GM21526 (cell line): ENCODE measurements at regions not wholly inside any gene's neighbourhood (a gene's known extent, or its start where the extent isn't known, plus 50 kb on each side); places are given as distances from the start of the nearest gene placed in this dataset.
"Not testable (repeated sequence)": the region's sequence is repeated elsewhere in the genome, so short reads cannot be mapped to it uniquely, and the experiment has no call there.

Source experiments
- ATAC-seq: cut with Tn5 transposase; IDR thresholded peaks from one replicate; pipeline ENCODE4 v1.9.1; 2021; ENCODE audit warnings: moderate library complexity; ENCODE audit not compliant: unreplicated experiment, low FRiP score

DNA sequence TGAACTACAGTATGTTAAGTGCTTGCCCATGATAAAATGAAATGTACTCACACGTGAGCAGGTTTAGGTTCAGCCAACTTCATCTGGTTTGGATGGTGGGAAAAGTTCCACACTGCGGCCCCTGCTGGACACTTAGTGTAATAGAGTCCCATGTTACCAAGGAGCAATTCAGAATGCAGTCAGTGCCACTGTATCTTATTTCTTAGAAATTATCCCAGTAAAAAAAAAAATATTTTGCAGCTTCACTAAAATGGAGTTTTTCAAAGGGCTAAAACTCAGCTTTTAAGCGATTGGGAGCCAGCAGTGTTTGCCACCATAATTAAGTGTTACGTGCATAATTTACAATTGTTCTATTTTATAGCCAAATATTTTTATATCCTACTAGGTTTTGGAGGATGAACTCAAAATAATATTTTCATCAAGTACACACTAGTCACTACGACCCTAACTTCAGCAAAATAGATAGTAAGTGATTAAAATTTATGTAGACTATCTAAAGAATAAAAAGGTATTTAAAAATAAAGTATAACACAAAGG lies 371.7 kb upstream of the GBE1 start:
- ATAC-seq = peak; percentile 96

DNA sequence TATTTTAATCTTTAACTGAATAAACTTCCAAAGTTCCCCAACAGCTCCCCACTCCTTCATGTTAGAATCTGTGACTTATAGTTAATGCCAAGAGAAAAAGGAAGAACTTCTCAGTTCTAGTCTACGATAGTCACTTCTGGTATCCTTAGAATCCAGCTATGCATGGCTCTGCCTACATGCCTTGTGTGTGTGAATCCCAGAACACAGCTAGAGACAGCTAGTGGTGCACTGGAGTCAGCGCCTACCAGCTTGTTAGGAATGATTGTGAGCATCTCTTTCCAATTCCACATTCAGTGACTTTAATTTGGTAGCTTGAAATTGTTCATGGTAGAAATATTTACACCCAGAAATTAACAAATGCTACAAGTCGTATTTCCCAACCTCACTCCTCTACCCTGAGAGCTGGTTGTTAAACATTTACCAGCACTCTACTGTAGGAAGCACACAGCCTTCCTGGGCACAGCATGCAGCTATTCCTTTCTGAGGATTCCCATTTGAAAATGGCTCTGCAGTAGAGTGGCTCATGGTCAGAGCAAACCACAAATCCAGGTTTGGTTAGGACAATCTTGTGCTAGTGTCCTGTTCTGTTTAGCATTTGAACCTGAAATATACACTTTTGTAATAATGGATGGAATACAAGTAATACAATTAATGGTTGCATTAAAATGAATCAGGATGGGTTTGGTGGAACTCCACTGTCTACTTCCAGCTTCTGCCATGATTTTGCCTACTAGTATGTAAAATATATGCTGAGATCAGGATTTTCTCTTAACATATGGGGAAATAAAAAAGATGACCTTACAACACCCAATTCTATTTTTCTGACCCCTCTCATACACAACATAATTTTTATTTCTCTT lies 371.0 kb upstream of the GBE1 start:
- ATAC-seq = no peak

DNA sequence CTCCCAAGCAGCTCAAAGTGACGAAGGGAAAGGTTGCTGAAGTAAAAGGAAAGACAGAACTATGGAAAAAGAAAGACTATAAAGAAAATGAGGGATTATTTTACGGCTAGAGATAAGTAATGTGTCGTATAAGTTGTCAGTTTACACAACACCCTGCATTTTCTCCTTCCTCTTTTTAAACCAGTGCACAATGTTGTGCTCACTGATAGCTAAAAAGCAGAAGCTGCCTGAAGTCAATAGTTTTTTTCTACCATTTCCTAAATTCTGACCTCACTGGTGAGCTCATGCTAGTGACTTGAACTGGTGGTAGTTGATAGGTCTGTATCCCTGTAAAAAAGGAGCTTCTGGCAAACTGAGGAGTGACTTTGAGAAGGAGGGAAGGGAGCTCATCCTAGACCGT lies 368.6 kb upstream of the GBE1 start:
- ATAC-seq = no peak

- ATAC-seq = no peak
These were observed 367.9 kb upstream of the GBE1 start for GRCh38 chr3:82129221-82129801.

GRCh38 chr3:82128271-82128670 lies 366.8 kb upstream of the GBE1 start:
- no peak for ATAC-seq

GRCh38 chr3:82122554-82123345 lies 361.3 kb upstream of the GBE1 start:
- ATAC-seq = no peak

GRCh38 chr3:82114589-82114988 lies 353.1 kb upstream of the GBE1 start:
- ATAC-seq = no peak

DNA sequence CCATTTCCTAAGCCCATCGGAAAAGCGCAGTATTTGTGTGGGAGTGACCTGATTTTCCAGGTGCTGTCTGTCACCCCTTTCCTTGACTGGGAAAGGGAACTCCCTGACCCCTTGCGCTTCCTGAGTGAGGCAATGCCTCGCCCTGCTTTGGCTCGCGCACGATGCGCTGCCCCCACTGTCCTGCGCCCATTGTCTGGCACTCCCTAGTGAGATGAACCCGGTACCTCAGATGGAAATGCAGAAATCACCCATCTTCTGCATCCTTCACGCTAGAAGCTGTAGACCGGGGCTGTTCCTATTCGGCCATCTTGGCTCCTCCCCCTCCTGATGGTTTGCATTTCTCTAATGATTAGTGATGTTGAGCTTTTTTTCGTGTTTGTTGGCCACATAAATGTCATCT lies 349.3 kb upstream of the GBE1 start:
- not testable (repeated sequence) for ATAC-seq

DNA sequence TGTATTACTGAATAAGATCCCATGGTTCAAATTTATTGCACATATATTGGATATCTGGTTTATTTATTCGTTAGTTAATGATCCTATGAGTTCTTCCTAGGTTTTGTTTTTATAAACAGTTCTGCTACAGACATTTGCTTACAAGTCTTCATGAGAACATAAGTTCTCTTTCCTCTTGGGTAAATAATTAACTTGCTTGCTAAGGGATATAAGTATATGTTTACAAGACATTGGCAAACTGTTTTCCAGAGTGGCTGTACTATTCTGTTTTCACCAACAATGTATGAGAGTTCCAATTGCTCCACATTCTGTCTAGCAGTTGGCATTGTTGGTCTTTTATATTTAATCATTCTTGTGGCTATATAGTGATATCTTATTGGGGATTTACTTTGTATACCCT lies 341.8 kb upstream of the GBE1 start:
- ATAC-seq = no peak

DNA sequence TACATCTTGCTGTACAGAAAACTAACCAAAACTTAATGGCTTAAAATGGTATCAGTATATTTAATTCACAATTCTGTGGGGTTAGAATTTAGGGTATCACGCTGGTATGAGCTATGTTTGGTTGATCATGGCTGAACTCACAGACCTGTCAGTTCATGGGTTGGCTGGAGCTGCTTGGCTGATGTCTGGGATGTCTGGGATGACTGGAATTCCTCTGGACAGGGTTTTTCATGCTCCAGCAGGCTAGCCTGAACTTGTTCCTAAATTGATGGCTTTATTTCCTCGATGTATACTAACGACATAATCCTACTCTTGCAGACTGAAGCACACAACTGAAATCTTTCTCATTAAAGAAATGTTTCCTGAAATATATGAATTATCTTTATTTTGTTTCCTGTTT lies 338.9 kb upstream of the GBE1 start:
- no peak for ATAC-seq

- no peak for ATAC-seq
These were observed 332.2 kb upstream of the GBE1 start for GRCh38 chr3:82093641-82094040.

DNA sequence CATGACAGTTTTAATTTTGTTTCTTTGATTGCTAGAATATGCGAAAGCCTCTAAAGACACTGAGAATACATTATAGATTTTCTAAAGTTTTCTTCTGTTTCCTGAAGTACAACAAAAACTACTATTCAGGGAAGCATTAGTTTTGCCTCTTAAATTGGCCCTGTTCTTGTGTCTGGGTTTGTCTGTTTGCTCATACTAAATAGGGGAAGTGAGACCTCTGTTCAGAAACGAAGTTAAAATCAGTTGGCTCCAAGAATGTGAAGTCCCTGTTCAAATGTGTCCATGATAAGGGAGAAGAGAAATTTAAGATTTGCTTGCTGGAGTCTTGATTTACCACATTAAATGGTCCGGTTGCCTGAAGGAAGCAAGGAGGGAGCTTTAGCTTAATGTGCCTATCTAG lies 327.3 kb upstream of the GBE1 start:
- no peak for ATAC-seq

GRCh38 chr3:82087958-82088357 lies 326.5 kb upstream of the GBE1 start:
- no peak for ATAC-seq

DNA sequence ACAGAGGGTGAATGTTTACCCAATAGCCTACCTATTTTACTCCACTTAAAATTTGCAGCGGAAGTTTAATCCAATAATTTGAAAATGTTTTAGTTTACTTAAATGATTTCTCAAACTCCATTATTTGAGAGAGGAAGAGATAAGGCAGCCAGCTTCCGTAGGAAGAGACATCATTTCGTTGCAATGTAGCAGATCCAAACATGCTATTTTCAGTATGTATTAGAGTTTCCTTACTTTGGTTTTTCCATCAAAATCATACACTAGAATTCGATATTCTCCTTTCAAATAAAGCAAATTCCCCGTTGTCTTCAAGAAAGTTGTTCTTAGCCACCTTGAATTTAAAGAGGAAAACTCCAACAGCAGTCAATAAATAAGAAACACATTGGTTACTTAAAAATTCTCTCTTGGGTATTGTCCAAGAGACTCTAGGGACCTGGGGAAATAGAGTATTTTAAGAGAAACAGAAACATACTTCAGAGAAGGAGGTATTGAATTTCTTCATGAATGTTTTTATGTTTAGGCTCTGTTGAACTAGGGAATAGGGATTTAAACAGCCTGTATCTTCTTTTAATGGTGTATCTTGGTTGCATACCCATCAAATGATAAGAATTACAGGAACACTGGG lies 324.5 kb upstream of the GBE1 start:
- no peak for ATAC-seq

- no peak for ATAC-seq
These were observed 323.9 kb upstream of the GBE1 start for GRCh38 chr3:82085356-82085755.

DNA sequence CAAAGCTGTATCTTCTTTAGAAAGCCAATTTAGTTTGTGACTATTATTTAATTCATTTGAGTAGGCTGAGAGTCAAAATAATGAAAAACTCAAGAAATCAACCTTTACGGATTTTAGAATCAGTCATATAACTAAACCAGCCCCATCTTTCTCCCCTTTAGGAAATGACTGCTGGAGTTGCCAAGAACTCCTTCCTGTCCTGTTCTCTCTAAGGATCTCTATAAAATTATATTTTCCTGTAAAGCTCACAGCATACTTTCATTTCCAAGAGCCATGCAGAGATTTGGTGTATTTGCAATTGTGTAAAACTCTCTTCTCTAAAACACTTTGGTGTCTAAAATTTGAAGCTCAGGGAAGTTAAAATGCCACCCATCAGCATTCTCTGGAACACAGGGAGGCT lies 323.4 kb upstream of the GBE1 start:
- ATAC-seq = no peak

GRCh38 chr3:82082796-82083195 lies 321.4 kb upstream of the GBE1 start:
- no peak for ATAC-seq

- ATAC-seq = no peak
These were observed 319.9 kb upstream of the GBE1 start for GRCh38 chr3:82081351-82081750.

DNA sequence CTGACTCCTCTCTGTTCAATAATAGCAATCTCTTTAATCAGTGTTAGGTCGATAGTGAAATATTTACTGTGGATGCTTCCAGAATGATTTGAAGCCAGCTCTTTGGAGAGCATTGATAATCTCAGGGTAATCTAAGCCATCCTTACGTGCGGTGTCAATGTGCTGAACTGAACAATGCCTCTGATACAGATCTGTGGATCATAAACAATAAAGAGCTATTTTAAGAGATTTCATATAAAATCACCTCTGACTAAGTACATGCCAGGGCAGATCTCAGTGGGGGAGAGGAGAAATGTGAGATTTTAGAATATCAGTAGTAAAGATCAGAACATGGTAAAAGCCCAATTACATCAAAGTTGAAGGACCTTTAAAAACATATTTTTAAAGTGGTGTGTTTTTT lies 319.3 kb upstream of the GBE1 start:
- ATAC-seq = no peak

GRCh38 chr3:82080261-82080660 lies 318.8 kb upstream of the GBE1 start:
- ATAC-seq = no peak
